C1 segment of cervical spinal cord (tissue), 14 donors: ENCODE measurements at regions not wholly inside any gene's neighbourhood (a gene's known extent, or its start where the extent isn't known, plus 50 kb on each side); places are given as distances from the start of the nearest gene placed in this dataset.

Experiments
- DNase-seq, 14 donors: peaks; one replicate each; lab custom pipeline; 2025; lab: John Stamatoyannopoulos, UW

DNA sequence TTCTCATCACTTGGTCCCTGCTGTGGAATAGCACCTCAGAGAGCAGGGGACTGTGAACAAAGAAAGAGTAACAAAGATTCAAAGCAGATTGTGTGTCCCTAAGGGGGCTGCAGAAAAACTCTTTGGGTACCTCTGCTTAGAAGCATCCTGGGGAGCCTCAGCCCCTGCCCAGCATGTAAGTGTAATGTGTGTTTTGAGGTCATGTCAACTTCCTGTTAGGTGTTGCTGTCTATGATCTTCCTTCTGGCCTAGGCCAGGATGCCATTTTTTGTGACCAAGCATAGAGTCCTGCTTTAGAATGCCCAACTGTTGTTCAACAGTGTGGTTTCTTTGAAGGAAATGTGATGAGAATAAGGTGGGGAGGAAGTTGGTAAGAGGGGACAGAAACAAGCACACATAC lies 77.1 kb upstream of the BCL6 start:
- DNase-seq: no peak

DNA sequence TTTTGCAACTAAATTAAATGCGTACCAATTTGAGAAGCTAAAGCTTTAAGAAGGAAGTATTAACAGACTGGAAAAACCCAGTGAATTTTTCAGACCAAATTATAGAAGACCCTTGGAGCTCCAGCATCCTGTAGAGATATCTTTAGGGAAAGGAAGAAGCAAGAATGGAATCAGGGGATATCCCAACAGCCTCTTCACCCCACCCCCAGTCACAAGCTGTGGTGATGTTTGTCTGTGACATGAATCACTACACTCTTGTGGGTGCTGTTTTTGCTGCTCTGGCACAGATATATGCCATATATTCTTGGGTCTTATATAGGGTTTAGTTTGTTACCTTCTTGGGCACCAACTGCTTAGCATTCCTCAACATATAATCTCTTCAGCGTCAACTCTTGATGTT lies 78.5 kb upstream of the BCL6 start:
- DNase-seq: no peak

- DNase-seq: no peak
Measured at GRCh38 chr3:187827723-187828122, 82.5 kb upstream of the BCL6 start.

- no peak for DNase-seq
Measured at GRCh38 chr3:187828579-187829452, 83.5 kb upstream of the BCL6 start.

DNA sequence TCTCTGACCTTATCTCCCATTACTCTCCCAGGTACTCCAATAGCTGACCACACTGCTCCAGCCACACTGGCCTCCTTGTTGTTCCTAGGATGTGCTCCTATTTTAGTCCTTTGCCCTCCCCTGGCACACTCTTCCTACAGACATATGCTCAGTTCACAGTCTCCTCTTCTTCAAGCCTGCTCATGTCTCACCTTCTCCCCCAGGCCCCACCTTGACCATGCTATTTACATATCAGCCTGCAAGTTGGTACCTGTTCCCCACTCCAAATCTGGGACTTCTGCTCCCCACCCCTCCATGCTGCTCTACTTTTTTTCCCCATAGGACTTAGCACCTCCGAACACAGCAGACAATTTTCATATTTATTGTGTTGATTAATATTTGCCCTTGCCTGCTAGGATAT lies 84.9 kb upstream of the BCL6 start:
- DNase-seq: no peak

DNA sequence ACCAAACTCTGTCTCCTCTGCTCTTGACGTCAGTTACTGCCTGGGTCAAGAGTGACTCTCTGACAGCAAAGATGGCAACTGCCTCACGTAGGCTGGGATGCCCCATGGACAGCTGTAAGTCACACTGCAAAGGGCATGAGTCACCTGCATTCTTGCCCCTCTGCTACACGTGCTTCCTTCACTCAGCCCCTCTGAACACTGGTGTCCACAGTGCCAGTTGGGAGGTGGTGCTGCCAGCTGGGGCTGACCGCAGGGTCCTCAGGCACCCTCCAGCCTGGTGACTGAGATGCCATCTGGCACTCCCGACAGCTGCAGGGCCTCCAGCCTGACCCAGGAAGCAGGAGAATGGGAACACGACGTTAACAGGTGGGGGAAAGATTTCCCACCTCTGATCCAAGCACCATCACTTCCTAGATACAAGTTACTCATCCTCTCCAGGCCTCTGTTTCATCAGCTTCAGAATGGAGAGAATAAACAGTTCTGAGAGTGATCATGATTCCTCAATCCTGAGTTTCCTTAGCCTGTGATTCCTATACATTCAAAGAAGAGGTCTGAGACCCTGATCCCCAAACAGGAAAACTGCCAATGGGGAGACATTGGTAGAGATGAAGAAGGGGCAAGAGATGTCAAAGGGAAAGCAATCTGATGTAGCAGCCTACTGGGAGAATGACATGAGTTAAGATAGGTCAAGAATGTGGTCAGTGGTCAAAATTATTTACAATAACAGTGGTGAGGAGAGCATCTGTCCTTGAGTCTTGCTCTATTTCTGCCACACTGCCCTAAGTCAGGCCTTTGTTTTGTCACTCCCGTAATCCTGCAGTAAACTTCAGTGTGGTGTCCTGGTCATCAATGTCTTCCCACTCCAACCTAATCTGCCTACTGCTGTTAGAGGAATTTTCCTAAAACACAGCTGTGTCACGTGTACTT lies 86.1 kb upstream of the BCL6 start:
- DNase-seq: no peak

- no peak for DNase-seq
Measured at GRCh38 chr3:187832202-187832601, 86.9 kb upstream of the BCL6 start.

DNA sequence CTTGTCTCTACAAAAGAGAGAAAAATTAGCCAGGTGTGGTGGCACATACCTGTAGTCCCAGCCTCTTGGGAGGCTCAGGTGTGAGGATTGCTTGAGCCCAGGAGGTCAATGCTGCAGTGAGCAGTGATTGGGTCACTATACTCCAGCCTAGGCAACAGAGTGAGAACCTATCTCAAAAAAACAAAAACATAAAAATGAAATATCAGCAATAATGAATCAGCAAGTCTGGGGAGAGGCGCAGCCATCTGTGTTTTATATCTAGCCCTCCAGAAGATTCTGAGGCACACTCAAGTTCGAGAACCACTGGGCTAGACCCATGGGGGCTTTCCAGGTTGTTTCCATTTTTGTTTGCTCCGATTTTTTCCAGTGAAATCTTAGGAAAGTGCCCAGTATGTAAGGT lies 88.1 kb upstream of the BCL6 start:
- DNase-seq: no peak

- DNase-seq: no peak
Measured at GRCh38 chr3:187833799-187834578, 88.7 kb upstream of the BCL6 start.

GRCh38 chr3:187836823-187837770 lies 91.8 kb upstream of the BCL6 start:
- peak in 1 of 14 donors; percentile 46 for DNase-seq

DNA sequence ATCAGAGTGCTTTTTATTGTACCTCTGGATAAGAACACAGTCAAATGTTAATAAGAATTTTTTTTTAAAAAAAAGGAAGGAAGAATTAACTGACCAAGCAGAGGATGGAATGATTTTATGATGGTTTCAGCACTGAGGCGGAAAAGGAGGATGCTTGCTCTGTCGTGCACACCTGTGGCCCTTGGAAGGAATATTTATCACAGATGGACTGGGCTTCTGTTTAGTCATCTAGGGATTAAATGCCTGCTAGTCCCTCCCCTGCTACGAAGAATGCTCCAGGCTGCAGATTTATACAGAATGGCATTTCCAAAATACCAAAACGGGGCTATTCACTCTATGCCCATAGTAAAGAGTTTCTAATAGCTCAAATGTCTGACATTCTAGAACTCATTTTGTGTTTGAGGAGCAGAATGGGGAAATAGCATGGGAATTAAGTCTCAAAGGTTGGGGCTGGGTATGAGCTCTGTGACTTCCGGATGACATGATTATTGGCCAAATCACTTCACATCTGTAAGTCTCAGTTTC lies 92.8 kb upstream of the BCL6 start:
- peak in 1 of 14 donors; percentile 92 for DNase-seq

GRCh38 chr3:187839422-187839821 lies 94.2 kb upstream of the BCL6 start:
- no peak for DNase-seq

DNA sequence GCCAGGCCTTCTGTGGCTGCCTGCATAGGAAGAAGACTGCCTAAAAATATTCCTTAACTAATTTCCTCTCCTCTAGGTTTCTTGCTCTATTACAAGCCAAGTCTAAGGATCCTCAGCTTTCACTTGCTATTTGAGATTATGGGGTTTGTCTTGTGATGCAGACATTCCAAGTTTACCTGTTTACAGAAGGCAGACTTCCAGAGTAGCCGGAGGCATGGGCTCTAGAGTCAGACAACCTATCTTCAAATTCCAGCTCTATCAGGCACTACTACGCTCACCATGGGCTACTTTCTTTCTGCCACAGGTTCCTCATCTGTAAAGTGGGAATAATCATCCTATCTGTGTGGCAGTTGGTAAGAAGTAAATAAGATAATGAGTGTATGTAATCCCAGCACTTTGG lies 95.6 kb upstream of the BCL6 start:
- no peak for DNase-seq

DNA sequence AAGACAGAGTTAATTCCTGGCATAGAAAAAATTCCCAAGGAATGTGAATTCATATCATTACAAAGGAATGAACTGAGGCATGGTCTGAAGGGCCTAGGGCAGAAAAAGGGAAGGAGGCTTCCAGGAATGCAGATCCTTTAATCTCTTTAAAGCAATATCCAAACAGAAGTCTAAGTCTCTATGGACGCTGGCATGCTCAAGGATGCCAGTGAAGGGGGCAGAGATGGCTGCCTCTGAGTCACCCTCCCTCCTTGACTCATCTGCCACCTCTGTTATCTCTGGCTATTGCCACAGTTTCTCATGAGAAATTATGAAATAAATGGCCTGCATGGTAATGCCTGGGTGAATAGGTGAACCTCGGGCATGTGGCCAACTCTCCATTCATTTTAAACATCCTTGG lies 96.3 kb upstream of the BCL6 start:
- DNase-seq: no peak

- DNase-seq: peak in 1 of 14 donors; percentile 59
Measured at GRCh38 chr3:187843654-187844053, 98.4 kb upstream of the BCL6 start.

DNA sequence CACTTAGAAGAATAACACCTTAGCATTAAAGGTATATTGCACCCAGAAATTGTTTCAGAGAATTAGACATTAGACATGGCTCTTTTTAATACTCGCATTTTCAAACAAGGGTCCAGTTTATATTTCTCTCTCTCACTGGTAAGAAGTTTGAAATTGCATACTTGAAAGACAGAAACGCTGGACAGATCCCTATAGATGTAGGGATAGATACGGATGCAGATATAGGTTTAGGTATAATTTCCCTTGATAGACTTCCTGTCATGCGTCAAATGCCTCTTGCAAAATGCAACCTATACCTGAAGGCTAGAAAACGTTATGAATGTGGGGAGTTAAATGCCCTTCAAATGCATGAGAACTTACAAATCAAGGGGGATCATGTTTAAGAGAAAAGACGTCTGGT lies 99.4 kb upstream of the BCL6 start:
- no peak for DNase-seq

- no peak for DNase-seq
Measured at GRCh38 chr3:187845826-187846225, 100.6 kb upstream of the BCL6 start.

DNA sequence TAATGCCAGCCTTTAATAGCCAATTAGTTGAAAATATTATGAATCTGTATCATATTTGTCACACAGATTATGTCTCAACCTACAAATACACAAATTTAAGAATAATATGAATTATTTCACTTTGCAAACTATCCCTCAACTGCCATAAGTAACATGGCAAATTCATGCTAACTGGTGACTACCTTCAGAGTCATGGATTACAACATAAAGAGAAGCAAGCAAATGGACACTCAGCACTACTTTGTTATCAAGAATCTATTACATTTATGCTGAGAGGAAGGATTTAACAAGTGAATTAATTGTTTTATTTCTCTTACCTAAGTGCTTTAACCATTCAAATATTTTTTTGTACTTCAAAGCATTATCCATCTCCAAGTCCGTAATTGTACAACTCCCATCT lies 103.1 kb upstream of the BCL6 start:
- no peak for DNase-seq

GRCh38 chr3:187849016-187849654 lies 103.9 kb upstream of the BCL6 start:
- DNase-seq: no peak
